Kidney (tissue), 13 donors: ENCODE measurements at regions not wholly inside any gene's neighbourhood (a gene's known extent, or its start where the extent isn't known, plus 50 kb on each side); places are given as distances from the start of the nearest gene placed in this dataset.

Experiments
- DNase-seq, 5 donors: peaks; one replicate each; pipeline ENCODE4 v3.0.0-alpha.2; 2013 to 2020
- FAIRE-seq: peaks from 2 replicates; lab custom pipeline; 2012; peaks lifted over from hg19 to GRCh38; lab: Jason Lieb, UNC
- H3K27ac ChIP-seq, 2 donors: one replicate each; pipeline ENCODE4 v1.7.0; 2013; ENCODE audit warnings: low read depth in 2 of 2, low read length in 2 of 2, inconsistent platforms in 1 of 2
- H3K27me3 ChIP-seq: one replicate; pipeline ENCODE4 v1.7.1; 2013; ENCODE audit warnings: low read length, inconsistent platforms; ENCODE audit not compliant: control insufficient read depth, insufficient read depth
- H3K36me3 ChIP-seq, 3 donors: one replicate each; pipeline versions ENCODE4 v1.7.0 to v1.7.1; 2013; ENCODE audit warnings: low read length in 3 of 3, control low read depth in 1 of 3, inconsistent platforms in 1 of 3; ENCODE audit not compliant: insufficient read depth in 3 of 3, control insufficient read depth in 2 of 3
- H3K4me1 ChIP-seq, 3 donors: one replicate each; pipeline versions ENCODE4 v1.7.0 to v1.7.1; 2013; ENCODE audit warnings: low read length in 3 of 3, inconsistent platforms in 1 of 3, low read depth in 1 of 3; ENCODE audit not compliant: control insufficient read depth in 2 of 3, insufficient read depth in 2 of 3
- H3K4me3 ChIP-seq, 3 donors: one replicate each; pipeline versions ENCODE4 v1.7.0 to v1.8.1; 2013; ENCODE audit warnings: low read length in 3 of 3, control low read depth in 1 of 3, inconsistent platforms in 1 of 3
- H3K9ac ChIP-seq, 3 donors: one replicate each; pipeline versions ENCODE4 v1.7.0 to v1.7.1; 2013; ENCODE audit warnings: low read length in 3 of 3, control low read depth in 1 of 3, inconsistent platforms in 1 of 3
- H3K9me3 ChIP-seq, 3 donors: one replicate each; pipeline versions ENCODE4 v1.7.0 to v1.7.1; 2013; ENCODE audit warnings: low read length in 3 of 3, control low read depth in 1 of 3, inconsistent platforms in 1 of 3; ENCODE audit not compliant: control insufficient read depth in 2 of 3, insufficient read depth in 1 of 3
- intact Hi-C: fragments of 100-400 bp; cut with DNase I; formaldehyde crosslinking; loops from one replicate; pipeline ENCODE4 v1.11.1; 2022
- TF ChIP-seq, protein P1 (sequence below): IDR thresholded peaks from 3 replicates; pipeline ENCODE4 v1.5.1; 2012; ENCODE audit warnings: mild to moderate bottlenecking, moderate library complexity, borderline replicate concordance; ENCODE audit not compliant: insufficient read depth; ENCODE audit errors: extremely low read depth
- donor health status: control.
- donor health status: control.
- donor health status: control.
- donor health status: control.
- donor health status: control.
- donor health status: DM: yes; HTN: yes; CAD: no.
- donor health status: Normal renal cell carcinoma (clear cell type).

DNA sequence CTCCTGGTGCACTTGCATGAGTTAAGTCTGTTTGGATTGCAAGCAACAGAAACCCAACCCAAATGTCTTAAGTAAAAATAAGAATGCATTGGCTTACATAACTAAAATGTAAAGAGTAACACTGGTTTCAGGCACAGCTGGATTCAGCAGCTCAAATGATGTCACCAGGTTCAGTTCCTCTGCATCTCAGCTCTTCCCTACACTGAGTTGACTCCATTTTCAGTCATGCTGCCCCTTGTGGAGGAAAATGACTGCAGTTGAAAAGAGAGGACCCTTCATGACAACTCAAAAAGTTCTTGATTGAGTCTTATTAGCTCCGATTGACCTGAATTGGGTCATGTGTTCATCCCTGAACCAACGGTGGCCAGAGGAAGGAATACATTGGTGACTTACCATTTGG lies 138.5 kb upstream of the ABI3BP start:
- TF ChIP-seq, protein P1, sequence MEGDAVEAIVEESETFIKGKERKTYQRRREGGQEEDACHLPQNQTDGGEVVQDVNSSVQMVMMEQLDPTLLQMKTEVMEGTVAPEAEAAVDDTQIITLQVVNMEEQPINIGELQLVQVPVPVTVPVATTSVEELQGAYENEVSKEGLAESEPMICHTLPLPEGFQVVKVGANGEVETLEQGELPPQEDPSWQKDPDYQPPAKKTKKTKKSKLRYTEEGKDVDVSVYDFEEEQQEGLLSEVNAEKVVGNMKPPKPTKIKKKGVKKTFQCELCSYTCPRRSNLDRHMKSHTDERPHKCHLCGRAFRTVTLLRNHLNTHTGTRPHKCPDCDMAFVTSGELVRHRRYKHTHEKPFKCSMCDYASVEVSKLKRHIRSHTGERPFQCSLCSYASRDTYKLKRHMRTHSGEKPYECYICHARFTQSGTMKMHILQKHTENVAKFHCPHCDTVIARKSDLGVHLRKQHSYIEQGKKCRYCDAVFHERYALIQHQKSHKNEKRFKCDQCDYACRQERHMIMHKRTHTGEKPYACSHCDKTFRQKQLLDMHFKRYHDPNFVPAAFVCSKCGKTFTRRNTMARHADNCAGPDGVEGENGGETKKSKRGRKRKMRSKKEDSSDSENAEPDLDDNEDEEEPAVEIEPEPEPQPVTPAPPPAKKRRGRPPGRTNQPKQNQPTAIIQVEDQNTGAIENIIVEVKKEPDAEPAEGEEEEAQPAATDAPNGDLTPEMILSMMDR: no peak
- no peaks in the 10 kb centered on the region for H3K36me3 ChIP-seq
- H3K4me3 ChIP-seq: no peak overlapping the region
- FAIRE-seq (no peak), DNase-seq (no peak)
- no peak overlapping the region for H3K9ac ChIP-seq
- no peaks in the 10 kb centered on the region for H3K27me3 ChIP-seq
- intact Hi-C loops: no loop called here
- no peaks in the 10 kb centered on the region for H3K4me1 ChIP-seq
- H3K9me3 ChIP-seq: no peaks in the 10 kb centered on the region
- H3K27ac ChIP-seq: no peak overlapping the region

DNA sequence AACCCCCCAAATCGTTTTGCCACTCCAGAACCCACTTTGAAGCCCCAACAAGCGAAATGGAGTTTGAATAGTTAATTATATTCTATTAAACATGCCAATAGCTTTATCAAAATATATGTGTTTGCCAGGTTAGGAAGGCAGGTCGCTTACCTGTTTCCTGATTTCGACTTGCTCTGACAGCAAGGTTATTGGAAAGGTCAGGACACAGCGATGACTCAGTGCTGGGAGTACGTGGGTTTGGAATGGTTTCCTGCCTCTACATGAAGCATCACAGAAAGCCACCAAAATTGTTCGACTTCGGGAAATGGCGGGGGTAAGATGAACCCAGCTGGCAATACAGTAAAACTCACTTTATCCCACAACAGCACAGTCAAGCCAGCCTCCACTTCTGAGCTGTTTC lies 135.6 kb upstream of the ABI3BP start:
- TF ChIP-seq, protein P1: no peak
- Histone ChIP-seq H3K9me3 (no peaks in the 10 kb centered on the region), H3K27ac (no peak overlapping the region), H3K4me1 (no peaks in the 10 kb centered on the region), H3K36me3 (no peaks in the 10 kb centered on the region), H3K9ac (no peak overlapping the region), H3K27me3 (no peaks in the 10 kb centered on the region), H3K4me3 (no peak overlapping the region)
- FAIRE-seq (no peak), DNase-seq (no peak)
- intact Hi-C loops: no loop called here

DNA sequence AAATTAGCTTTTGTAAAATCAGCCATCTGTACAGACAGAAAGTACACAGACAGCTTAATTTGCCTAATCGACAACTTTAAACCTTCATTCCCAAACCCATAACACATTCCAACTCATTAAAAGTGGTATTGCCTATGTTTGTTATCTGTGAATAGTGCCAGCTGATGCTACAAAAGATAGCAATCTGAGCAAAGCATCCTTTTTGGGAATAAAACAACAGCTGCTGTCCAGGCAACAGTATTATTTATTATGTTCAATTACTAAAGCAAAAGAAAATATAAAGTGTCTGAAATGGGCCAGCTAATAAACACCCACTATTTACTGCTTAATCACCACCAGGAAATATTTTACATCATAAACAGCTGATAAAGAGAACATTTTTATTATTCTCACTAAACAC lies 134.8 kb upstream of the ABI3BP start:
- DNase-seq (no peak), FAIRE-seq (no peak)
- Histone ChIP-seq H3K36me3 (no peaks in the 10 kb centered on the region), H3K4me3 (no peak overlapping the region), H3K9me3 (no peaks in the 10 kb centered on the region), H3K27ac (no peak overlapping the region), H3K9ac (no peak overlapping the region), H3K27me3 (no peaks in the 10 kb centered on the region), H3K4me1 (no peaks in the 10 kb centered on the region)
- intact Hi-C loops: no loop called here
- TF ChIP-seq, protein P1: no peak

DNA sequence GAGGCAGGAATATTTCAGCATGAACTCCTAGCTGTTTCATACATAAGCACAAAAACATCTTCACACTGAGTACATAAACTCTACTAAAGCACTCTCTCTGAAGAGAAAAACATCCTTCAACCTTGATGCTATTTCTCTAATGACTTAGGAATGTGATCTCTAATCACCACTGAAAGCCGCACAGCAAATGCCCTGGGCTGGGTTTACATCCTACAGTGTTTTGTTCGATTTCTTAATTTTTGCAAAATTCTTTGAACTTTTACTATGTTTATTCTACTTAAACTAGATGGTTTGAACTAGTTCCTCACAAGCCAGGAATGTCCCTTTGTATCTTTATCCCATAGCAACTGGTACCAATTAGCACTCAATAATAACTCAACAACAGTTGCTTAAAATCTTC lies 130.9 kb upstream of the ABI3BP start:
- no peak for FAIRE-seq
- intact Hi-C loops: no loop called here
- TF ChIP-seq, protein P1: no peak

More for the DNA sequence above, 130.9 kb upstream of the ABI3BP start:
- no peaks in the 10 kb centered on the region for H3K9me3 ChIP-seq
- no peak overlapping the region for H3K27ac ChIP-seq
- no peak for DNase-seq
- H3K36me3 ChIP-seq: no peaks in the 10 kb centered on the region
- no peaks in the 10 kb centered on the region for H3K4me1 ChIP-seq
- no peak overlapping the region for H3K4me3 ChIP-seq
- no peaks in the 10 kb centered on the region for H3K27me3 ChIP-seq
- H3K9ac ChIP-seq: no peak overlapping the region
